GM12874 (cell line): ENCODE measurements at regions not wholly inside any gene's neighbourhood (a gene's known extent, or its start where the extent isn't known, plus 50 kb on each side); places are given as distances from the start of the nearest gene placed in this dataset.

ENCODE experiments used
- TF ChIP-seq, protein P1 (sequence below): IDR thresholded peaks from 2 replicates; pipeline ENCODE4 v1.5.1; 2011; ENCODE audit warnings: low read depth, mild to moderate bottlenecking, control low read depth, low read length, moderate library complexity; ENCODE audit not compliant: insufficient read depth

GRCh38 chr3:31244929-31245817, 287.6 kb upstream of the STT3B start:
- TF ChIP-seq, protein P1, sequence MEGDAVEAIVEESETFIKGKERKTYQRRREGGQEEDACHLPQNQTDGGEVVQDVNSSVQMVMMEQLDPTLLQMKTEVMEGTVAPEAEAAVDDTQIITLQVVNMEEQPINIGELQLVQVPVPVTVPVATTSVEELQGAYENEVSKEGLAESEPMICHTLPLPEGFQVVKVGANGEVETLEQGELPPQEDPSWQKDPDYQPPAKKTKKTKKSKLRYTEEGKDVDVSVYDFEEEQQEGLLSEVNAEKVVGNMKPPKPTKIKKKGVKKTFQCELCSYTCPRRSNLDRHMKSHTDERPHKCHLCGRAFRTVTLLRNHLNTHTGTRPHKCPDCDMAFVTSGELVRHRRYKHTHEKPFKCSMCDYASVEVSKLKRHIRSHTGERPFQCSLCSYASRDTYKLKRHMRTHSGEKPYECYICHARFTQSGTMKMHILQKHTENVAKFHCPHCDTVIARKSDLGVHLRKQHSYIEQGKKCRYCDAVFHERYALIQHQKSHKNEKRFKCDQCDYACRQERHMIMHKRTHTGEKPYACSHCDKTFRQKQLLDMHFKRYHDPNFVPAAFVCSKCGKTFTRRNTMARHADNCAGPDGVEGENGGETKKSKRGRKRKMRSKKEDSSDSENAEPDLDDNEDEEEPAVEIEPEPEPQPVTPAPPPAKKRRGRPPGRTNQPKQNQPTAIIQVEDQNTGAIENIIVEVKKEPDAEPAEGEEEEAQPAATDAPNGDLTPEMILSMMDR = no peak

DNA sequence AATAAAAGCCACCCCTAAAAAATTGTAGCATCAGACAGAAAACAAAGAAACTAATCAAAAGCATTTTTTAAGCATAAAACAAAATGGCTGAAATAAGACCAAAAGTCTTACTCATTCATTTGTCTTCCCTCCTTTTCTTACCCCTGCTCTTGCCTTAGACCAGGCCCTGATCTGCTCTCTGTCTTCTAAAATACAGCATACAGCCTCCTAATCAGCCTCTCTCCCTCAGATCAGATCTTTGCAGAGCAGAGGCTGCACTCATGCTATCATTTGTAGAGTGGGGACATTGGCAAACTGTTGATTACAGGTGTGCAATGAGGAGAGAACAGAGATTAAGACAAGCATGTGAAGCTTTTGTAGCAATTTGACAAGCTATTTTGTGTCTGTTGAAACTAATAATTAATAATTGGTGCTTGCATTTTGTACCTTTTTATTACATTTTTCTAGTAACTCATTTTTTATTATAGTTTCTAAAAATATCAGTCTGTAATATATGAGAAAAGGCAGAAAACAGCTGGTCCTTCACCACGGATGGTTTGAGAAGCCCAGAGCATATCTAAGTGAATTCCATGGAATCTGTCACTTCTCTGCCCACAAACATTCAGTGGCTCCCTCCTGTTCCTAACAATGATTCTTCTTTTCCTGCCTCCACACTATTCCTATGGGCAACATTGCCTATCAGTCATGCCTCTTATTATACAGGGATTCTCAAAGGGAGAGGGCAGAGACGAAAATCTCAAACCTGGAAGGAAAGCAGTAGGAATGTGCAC, 286.2 kb upstream of the STT3B start:
- TF ChIP-seq, protein P1 = no peak

- TF ChIP-seq, protein P1 = no peak
Measured at GRCh38 chr3:31247063-31247447, 285.7 kb upstream of the STT3B start.

GRCh38 chr3:31247850-31248562, 284.7 kb upstream of the STT3B start:
- TF ChIP-seq, protein P1 = no peak

- TF ChIP-seq, protein P1 = no peak
Measured at GRCh38 chr3:31248563-31248992, 284.1 kb upstream of the STT3B start.

DNA sequence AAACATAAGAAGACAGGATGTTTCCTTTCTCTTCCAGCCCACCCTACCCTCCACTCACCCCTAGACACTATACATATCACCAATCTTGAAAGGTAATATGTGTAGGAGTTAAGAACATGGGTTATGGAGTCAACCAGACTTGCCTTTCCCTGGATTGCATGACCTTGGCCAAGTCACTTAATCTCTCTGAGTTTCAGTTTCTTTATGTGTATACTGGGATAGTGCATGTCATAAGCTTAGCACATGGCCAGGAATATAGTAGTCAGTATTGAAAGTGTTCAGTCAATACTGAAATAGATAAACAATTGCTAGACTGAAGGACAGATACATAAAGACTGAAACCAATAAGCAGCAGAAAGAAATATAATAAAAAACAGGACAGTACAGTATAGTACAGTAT, 283.2 kb upstream of the STT3B start:
- TF ChIP-seq, protein P1 = no peak
